Smooth muscle cell (in vitro differentiated cells): ENCODE measurements at regions not wholly inside any gene's neighbourhood (a gene's known extent, or its start where the extent isn't known, plus 50 kb on each side); places are given as distances from the start of the nearest gene placed in this dataset.

ENCODE experiments used
- DNase-seq: peaks from one replicate; lab custom pipeline; 2025; ENCODE audit not compliant: unreplicated experiment; lab: John Stamatoyannopoulos, UW
- H2AFZ ChIP-seq: fragments of 200-600 bp; sonication (generic); 2 replicates; pipeline ENCODE4 v1.6.0; 2016; ENCODE audit warnings: antibody characterized with exemption, low read depth, mild to moderate bottlenecking
- H3F3A ChIP-seq: fragments of 200-600 bp; sonication (generic); 2 replicates; pipeline ENCODE4 v1.6.0; 2017; ENCODE audit warnings: antibody characterized with exemption, low read depth
- H3K27ac ChIP-seq: fragments of 200-600 bp; sonication (generic); 2 replicates; pipeline ENCODE4 v1.5.1; 2016; ENCODE audit warnings: low read depth, mild to moderate bottlenecking
- H3K27me3 ChIP-seq: fragments of 200-600 bp; sonication (generic); 2 replicates; pipeline ENCODE4 v1.6.1; 2016; ENCODE audit warnings: low read depth, mild to moderate bottlenecking
- H3K36me3 ChIP-seq: fragments of 200-600 bp; sonication (generic); 2 replicates; pipeline ENCODE4 v1.5.1; 2016; ENCODE audit warnings: low read depth
- H3K4me1 ChIP-seq: fragments of 200-600 bp; sonication (generic); 2 replicates; pipeline ENCODE4 v1.5.1; 2016; ENCODE audit warnings: low read depth
- H3K4me2 ChIP-seq: fragments of 200-600 bp; sonication (generic); 2 replicates; pipeline ENCODE4 v1.6.0; 2016; ENCODE audit warnings: mild to moderate bottlenecking
- H3K4me3 ChIP-seq: fragments of 200-600 bp; sonication (generic); 2 replicates; pipeline ENCODE4 v1.5.1; 2016; ENCODE audit warnings: mild to moderate bottlenecking
- H3K79me2 ChIP-seq: fragments of 200-600 bp; sonication (generic); 2 replicates; pipeline ENCODE4 v1.6.0; 2016; ENCODE audit warnings: low read depth, mild to moderate bottlenecking
- H3K9ac ChIP-seq: fragments of 200-600 bp; sonication (generic); 2 replicates; pipeline ENCODE4 v1.6.0; 2016; ENCODE audit warnings: low read depth
- H3K9me3 ChIP-seq: fragments of 200-600 bp; sonication (generic); replicated peaks from 2 replicates; pipeline ENCODE4 v1.5.1; 2016; ENCODE audit warnings: low read depth
- H4K20me1 ChIP-seq: fragments of 200-600 bp; sonication (generic); 2 replicates; pipeline ENCODE4 v1.6.0; 2016; ENCODE audit warnings: low read depth
- WGBS: methylation state at CpG from one replicate; pipeline ENCODE4 v1.1.7; 2016; ENCODE audit warnings: low lambda C conversion rate; 5-methylcytosine and 5-hydroxymethylcytosine counted together
- TF ChIP-seq, protein P1 (sequence below): fragments of 200-600 bp; sonication (generic); IDR thresholded peaks from 2 replicates; pipeline ENCODE4 v1.5.1; 2017; ENCODE audit warnings: borderline replicate concordance, mild to moderate bottlenecking, antibody characterized with exemption; ENCODE audit not compliant: insufficient read depth, poor library complexity, severe bottlenecking

DNA sequence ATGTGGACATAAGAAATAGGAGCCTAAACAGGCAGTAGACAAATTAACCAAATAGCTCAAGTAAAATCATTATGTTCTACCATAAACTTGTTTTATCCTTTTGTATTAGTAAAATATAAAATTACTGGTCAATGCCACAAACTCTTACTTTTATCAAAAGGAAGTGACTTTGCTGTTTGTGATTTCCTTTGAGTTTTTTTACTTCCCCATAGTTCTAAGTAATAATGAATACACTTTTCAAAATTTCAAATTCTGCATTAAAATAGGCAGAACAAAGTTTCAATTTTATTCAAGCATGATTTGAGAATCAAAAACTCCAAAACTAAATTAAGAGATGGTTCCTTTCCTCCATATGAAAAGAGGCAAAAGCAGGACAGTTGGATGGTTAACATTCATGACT lies 139.7 kb upstream of the ABCB5 start:
- H4K20me1 ChIP-seq, result no peaks in the 10 kb centered on the region
- no peaks in the 10 kb centered on the region for H3K36me3 ChIP-seq
- no peaks in the 10 kb centered on the region for H3K9me3 ChIP-seq
- no peak overlapping the region for H3K4me2 ChIP-seq
- no peak overlapping the region for H3K4me3 ChIP-seq
- TF ChIP-seq, protein P1, sequence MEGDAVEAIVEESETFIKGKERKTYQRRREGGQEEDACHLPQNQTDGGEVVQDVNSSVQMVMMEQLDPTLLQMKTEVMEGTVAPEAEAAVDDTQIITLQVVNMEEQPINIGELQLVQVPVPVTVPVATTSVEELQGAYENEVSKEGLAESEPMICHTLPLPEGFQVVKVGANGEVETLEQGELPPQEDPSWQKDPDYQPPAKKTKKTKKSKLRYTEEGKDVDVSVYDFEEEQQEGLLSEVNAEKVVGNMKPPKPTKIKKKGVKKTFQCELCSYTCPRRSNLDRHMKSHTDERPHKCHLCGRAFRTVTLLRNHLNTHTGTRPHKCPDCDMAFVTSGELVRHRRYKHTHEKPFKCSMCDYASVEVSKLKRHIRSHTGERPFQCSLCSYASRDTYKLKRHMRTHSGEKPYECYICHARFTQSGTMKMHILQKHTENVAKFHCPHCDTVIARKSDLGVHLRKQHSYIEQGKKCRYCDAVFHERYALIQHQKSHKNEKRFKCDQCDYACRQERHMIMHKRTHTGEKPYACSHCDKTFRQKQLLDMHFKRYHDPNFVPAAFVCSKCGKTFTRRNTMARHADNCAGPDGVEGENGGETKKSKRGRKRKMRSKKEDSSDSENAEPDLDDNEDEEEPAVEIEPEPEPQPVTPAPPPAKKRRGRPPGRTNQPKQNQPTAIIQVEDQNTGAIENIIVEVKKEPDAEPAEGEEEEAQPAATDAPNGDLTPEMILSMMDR, result no peak
- no peak overlapping the region for H2AFZ ChIP-seq
- H3K79me2 ChIP-seq, result no peaks in the 10 kb centered on the region
- no peak overlapping the region for H3K9ac ChIP-seq
- H3K27me3 ChIP-seq, result peaks cover 4% of the 10 kb centered on the region
- H3K4me1 ChIP-seq, result no peaks in the 10 kb centered on the region
- no peak overlapping the region for H3K27ac ChIP-seq
- DNase-seq, result no peak
- no peaks in the 10 kb centered on the region for H3F3A ChIP-seq

DNA sequence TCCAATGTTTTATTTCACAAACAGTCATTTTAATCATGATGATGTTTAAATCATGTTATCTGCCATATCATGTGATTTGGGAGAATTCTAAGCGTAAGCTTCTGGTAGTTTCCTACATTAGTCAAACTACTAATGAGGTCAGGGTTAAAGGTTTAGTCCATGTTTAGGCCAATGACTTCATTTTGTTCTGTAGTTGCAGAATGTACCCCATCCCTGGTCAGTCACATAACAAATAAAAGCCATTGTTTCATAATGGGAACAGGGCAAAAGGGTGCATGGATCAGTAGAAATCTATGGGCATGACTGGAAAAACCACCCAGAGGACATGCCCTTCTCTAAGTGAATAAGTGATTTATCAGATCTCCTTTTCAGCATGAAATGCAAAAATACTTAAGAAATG lies 138.4 kb upstream of the ABCB5 start:
- no peaks in the 10 kb centered on the region for H3K79me2 ChIP-seq
- no peak for DNase-seq
- H3K9ac ChIP-seq, result no peak overlapping the region
- peaks cover under 1% of the 10 kb centered on the region for H3K4me1 ChIP-seq
- TF ChIP-seq, protein P1, result no peak
- H2AFZ ChIP-seq, result no peak overlapping the region
- peaks cover 8% of the 10 kb centered on the region for H3K27me3 ChIP-seq
- H3F3A ChIP-seq, result no peaks in the 10 kb centered on the region
- H3K9me3 ChIP-seq, result no peaks in the 10 kb centered on the region
- no peaks in the 10 kb centered on the region for H4K20me1 ChIP-seq
- H3K4me3 ChIP-seq, result no peak overlapping the region
- 92% methylated on average over 1 of the region's 1 CpG for WGBS
- H3K4me2 ChIP-seq, result no peak overlapping the region
- H3K27ac ChIP-seq, result no peak overlapping the region
- no peaks in the 10 kb centered on the region for H3K36me3 ChIP-seq

DNA sequence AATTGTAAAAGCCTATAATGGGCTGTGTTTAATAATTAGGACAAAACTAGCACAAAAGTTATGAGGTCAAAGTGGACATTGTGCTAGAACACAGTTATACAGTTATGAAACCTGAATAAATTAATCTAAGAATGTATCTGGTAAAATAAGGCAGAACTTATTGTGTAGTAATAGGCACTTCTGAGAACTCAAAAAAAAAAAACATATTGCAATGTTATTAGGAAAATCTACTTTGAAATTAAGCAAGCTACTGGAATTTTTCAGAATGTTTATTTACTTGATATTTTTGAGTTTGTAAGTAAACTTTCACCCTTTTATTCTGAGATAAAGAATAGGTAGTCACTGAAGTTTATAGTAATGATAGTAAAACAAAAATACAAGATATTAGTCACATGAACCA lies 135.8 kb upstream of the ABCB5 start:
- Histone ChIP-seq H3K27ac (no peak overlapping the region), H3K4me1 (peaks cover 2% of the 10 kb centered on the region), H3K4me3 (no peak overlapping the region), H3F3A (no peaks in the 10 kb centered on the region), H3K36me3 (no peaks in the 10 kb centered on the region), H3K79me2 (no peaks in the 10 kb centered on the region), H2AFZ (no peak overlapping the region), H3K4me2 (no peak overlapping the region), H3K9ac (no peak overlapping the region), H3K27me3 (peaks cover 8% of the 10 kb centered on the region), H4K20me1 (no peaks in the 10 kb centered on the region), H3K9me3 (no peaks in the 10 kb centered on the region)
- TF ChIP-seq, protein P1, result no peak
- no peak for DNase-seq

DNA sequence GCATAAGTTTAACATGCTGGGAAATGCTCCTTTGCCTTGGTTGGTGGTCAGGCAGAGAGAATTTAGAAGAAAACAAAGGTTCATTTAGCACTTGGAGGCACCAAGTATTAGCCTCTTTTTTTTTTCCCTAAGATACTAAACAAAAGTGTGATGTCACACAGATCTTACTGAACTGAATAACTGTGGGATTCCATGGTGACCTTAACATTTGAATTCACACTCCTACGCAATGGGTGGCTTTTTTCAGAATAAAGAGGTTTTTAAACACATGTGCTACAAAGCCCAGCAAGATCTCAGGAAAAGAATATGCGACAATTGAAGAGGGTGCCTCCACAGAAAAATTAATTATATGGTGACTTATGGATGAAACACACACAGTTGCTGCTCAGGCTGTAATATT lies 133.4 kb upstream of the ABCB5 start:
- TF ChIP-seq, protein P1, result no peak
- no peaks in the 10 kb centered on the region for H3K79me2 ChIP-seq
- H2AFZ ChIP-seq, result no peak overlapping the region
- no peak overlapping the region for H3K4me2 ChIP-seq
- H3K9ac ChIP-seq, result no peak overlapping the region
- peaks cover 2% of the 10 kb centered on the region for H3K4me1 ChIP-seq
- H4K20me1 ChIP-seq, result no peaks in the 10 kb centered on the region
- no peak overlapping the region for H3K4me3 ChIP-seq
- WGBS, result 88% methylated on average over 2 of the region's 2 CpGs
- no peaks in the 10 kb centered on the region for H3F3A ChIP-seq
- no peak overlapping the region for H3K27ac ChIP-seq
- H3K27me3 ChIP-seq, result peaks cover 8% of the 10 kb centered on the region
- H3K36me3 ChIP-seq, result no peaks in the 10 kb centered on the region
- no peaks in the 10 kb centered on the region for H3K9me3 ChIP-seq
- DNase-seq, result no peak
